Aorta (tissue), 5 donors: ENCODE measurements at regions not wholly inside any gene's neighbourhood (a gene's known extent, or its start where the extent isn't known, plus 50 kb on each side); places are given as distances from the start of the nearest gene placed in this dataset.

Source experiments
- ATAC-seq: fragments of 200-7000 bp; cut with Tn5 transposase; one replicate; pipeline ENCODE4 v1.9.1; 2022; ENCODE audit warnings: moderate library complexity; ENCODE audit not compliant: low FRiP score
- DNase-seq, 2 donors: peaks; one replicate each; pipeline ENCODE4 v3.0.0-alpha.2; 2020
- H3K27ac ChIP-seq, 2 donors: one replicate each; pipeline ENCODE4 v1.5.1; 2013; ENCODE audit warnings: low read length in 2 of 2, mild to moderate bottlenecking in 2 of 2, moderate library complexity in 2 of 2, control low read depth in 1 of 2, inconsistent platforms in 1 of 2, low read depth in 1 of 2
- H3K27me3 ChIP-seq, 2 donors: one replicate each; pipeline ENCODE4 v1.6.1; 2013; ENCODE audit warnings: control low read depth in 1 of 2, low read length in 1 of 2, mild to moderate bottlenecking in 1 of 2, moderate library complexity in 1 of 2; ENCODE audit not compliant: insufficient read depth in 2 of 2, control insufficient read depth in 1 of 2
- H3K36me3 ChIP-seq, 2 donors: one replicate each; pipeline ENCODE4 v1.6.1; 2013; ENCODE audit warnings: control low read depth in 1 of 2, low read length in 1 of 2, mild to moderate bottlenecking in 1 of 2; ENCODE audit not compliant: insufficient read depth in 2 of 2, control insufficient read depth in 1 of 2
- H3K4me1 ChIP-seq, 2 donors: one replicate each; pipeline ENCODE4 v1.6.1; 2013; ENCODE audit warnings: low read length in 2 of 2, control low read depth in 1 of 2, mild to moderate bottlenecking in 1 of 2, moderate library complexity in 1 of 2; ENCODE audit not compliant: insufficient read depth in 2 of 2, control insufficient read depth in 1 of 2
- H3K4me3 ChIP-seq, 2 donors: one replicate each; pipeline ENCODE4 v1.5.1; 2013; ENCODE audit warnings: low read length in 2 of 2, control low read depth in 1 of 2, mild to moderate bottlenecking in 1 of 2
- H3K9me3 ChIP-seq: one replicate; pipeline ENCODE4 v1.6.1; 2013; ENCODE audit warnings: mild to moderate bottlenecking, low read length; ENCODE audit not compliant: control insufficient read depth
- WGBS, 2 donors: extraction: QIAGEN DNeasy Blood & Tissue Kit; methylation state at CpG; one replicate each; pipeline ENCODE4 v1.1.7; 2013; 5-methylcytosine and 5-hydroxymethylcytosine counted together
- intact Hi-C, 2 donors: fragments of 100-400 bp; cut with DNase I; formaldehyde crosslinking; loops; one replicate each; pipeline versions ENCODE4 v1.14.2 to v1.15.0; 2022
- donor health status: healthy with polysubstance abuse.
- donor health status: Bipolar disorder and iron deficiency.
- donor health status: DM: no; HTN: no; CAD: no.
- donor health status: DM: no; HTN: no; CAD: no.
- donor health status: DM: yes; HTN: yes; CAD: no.

- WGBS, 2 donors, result 89 to 94% methylated on average over 3 of the region's 3 CpGs
- DNase-seq (no peak), ATAC-seq (no peak)
- no peak overlapping the region for H3K27ac ChIP-seq
- H3K4me3 ChIP-seq, result no peak overlapping the region
- intact Hi-C loops, result no loop called here
- no peaks in the 10 kb centered on the region for H3K36me3 ChIP-seq
- H3K9me3 ChIP-seq, result no peaks in the 10 kb centered on the region
- H3K4me1 ChIP-seq, result no peaks in the 10 kb centered on the region
- no peaks in the 10 kb centered on the region for H3K27me3 ChIP-seq
These were observed 94.6 kb upstream of the ARHGEF3 start for GRCh38 chr3:56896357-56896756.

GRCh38 chr3:56894881-56895431 lies 93.2 kb upstream of the ARHGEF3 start:
- Histone ChIP-seq H3K4me1 (no peaks in the 10 kb centered on the region), H3K27ac (no peak overlapping the region), H3K36me3 (no peaks in the 10 kb centered on the region), H3K4me3 (no peak overlapping the region), H3K27me3 (no peaks in the 10 kb centered on the region), H3K9me3 (no peaks in the 10 kb centered on the region)
- ATAC-seq (peak; percentile 57), DNase-seq (no peak)
- whole genome bisulfite sequencing, 2 donors, result 51 to 56% methylated on average over 10 of the region's 10 CpGs
- intact Hi-C loops, result no loop called here

GRCh38 chr3:56890448-56891091 lies 88.8 kb upstream of the ARHGEF3 start:
- Histone ChIP-seq H3K4me1 (no peaks in the 10 kb centered on the region), H3K9me3 (no peaks in the 10 kb centered on the region), H3K27me3 (no peaks in the 10 kb centered on the region), H3K4me3 (no peak overlapping the region), H3K27ac (no peak overlapping the region), H3K36me3 (no peaks in the 10 kb centered on the region)
- DNase-seq (no peak), ATAC-seq (no peak)
- intact Hi-C loops, result no loop called here
- WGBS, 2 donors, result 71 to 73% methylated on average over 8 of the region's 8 CpGs

DNA sequence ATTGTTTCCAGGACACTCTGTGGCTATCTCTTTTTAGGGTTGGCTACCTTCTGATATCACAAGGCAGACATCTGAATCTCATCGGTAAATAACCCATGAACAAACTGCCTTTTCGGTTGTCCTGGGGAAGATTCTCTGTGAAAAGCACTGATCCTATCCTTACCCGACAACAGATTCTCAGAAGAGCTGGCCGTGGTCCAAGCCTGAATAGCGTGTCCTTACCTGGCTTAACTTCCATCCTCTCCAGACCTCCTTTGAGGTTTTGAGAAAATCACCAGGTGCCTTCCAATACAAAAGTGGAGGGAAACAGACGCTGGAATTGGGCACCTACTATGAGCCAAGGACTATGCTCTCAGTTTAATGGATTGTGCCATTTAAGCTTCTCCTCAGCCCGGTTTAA lies 87.4 kb upstream of the ARHGEF3 start:
- intact Hi-C loops, result no loop called here
- no peaks in the 10 kb centered on the region for H3K27me3 ChIP-seq
- ATAC-seq (no peak), DNase-seq (no peak)
- H3K36me3 ChIP-seq, result no peaks in the 10 kb centered on the region
- H3K27ac ChIP-seq, result no peak overlapping the region
- H3K4me3 ChIP-seq, result no peak overlapping the region
- H3K9me3 ChIP-seq, result no peaks in the 10 kb centered on the region
- H3K4me1 ChIP-seq, result no peaks in the 10 kb centered on the region
- 88 to 89% methylated on average over 7 of the region's 7 CpGs for whole genome bisulfite sequencing, 2 donors

- Histone ChIP-seq H3K27ac (no peak overlapping the region), H3K4me3 (no peak overlapping the region), H3K36me3 (no peaks in the 10 kb centered on the region), H3K9me3 (no peaks in the 10 kb centered on the region), H3K4me1 (no peaks in the 10 kb centered on the region), H3K27me3 (no peaks in the 10 kb centered on the region)
- ATAC-seq, result no peak
- 54 to 60% methylated on average over 2 of the region's 2 CpGs for WGBS, 2 donors
- intact Hi-C loops, result no loop called here
- no peak for DNase-seq
These were observed 85.8 kb upstream of the ARHGEF3 start for GRCh38 chr3:56887402-56888025.

- Histone ChIP-seq H3K27ac (no peak overlapping the region), H3K4me3 (no peak overlapping the region), H3K27me3 (no peaks in the 10 kb centered on the region), H3K4me1 (no peaks in the 10 kb centered on the region), H3K9me3 (no peaks in the 10 kb centered on the region), H3K36me3 (no peaks in the 10 kb centered on the region)
- no peak for ATAC-seq
- intact Hi-C loops, result no loop called here
- no peak for DNase-seq
- WGBS, 2 donors, result 74 to 75% methylated on average over 6 of the region's 6 CpGs
These were observed 84.6 kb upstream of the ARHGEF3 start for GRCh38 chr3:56886314-56886713.

DNA sequence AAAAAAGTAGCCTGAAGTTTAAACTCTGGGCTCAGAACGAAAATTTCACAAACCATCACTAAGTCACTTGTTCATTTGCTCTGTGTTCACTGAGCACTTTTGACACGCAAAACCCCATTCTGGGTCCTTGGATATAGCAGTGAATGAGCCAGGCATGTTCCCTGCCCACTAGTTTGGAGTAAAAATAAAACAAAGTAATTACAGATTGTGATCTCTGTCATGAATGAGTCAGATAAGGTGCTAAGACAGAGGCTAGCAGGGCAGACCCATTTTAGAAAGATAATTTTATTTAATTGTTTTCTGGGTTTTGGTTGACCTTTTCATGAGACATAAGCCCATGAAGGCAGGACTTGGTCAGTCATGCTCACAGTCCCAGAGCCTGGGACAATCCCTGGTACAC lies 84.1 kb upstream of the ARHGEF3 start:
- intact Hi-C loops, result no loop called here
- no peaks in the 10 kb centered on the region for H3K9me3 ChIP-seq
- DNase-seq (no peak), ATAC-seq (no peak)
- H3K27ac ChIP-seq, result no peak overlapping the region
- H3K27me3 ChIP-seq, result no peaks in the 10 kb centered on the region
- WGBS, 2 donors, result 86 to 90% methylated on average over 2 of the region's 2 CpGs
- H3K4me1 ChIP-seq, result no peaks in the 10 kb centered on the region
- no peaks in the 10 kb centered on the region for H3K36me3 ChIP-seq
- H3K4me3 ChIP-seq, result no peak overlapping the region

DNA sequence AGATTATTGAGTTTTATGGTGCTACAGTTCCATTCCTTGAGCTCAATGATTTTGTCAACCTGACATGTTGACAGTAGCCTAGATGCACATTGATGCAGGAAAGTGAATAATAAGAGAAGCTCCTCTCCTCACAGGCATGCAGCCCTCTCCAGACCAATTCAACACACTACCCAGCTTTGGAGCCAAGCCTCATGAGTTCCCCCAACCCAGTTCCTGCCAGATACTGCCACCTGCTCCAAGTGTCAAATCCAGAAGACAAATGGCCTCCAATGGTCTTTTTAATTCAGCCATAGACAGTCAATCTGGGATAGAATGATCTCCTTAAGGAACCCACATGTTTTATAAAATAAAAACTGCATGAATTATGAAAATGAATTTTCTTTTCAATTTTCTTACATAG lies 83.7 kb upstream of the ARHGEF3 start:
- ATAC-seq, result no peak
- intact Hi-C loops, result no loop called here
- H3K27ac ChIP-seq, result no peak overlapping the region

GRCh38 chr3:56884387-56884786 lies 82.6 kb upstream of the ARHGEF3 start:
- intact Hi-C loops, result no loop called here
- H3K4me3 ChIP-seq, result no peak overlapping the region
- H3K36me3 ChIP-seq, result no peaks in the 10 kb centered on the region
- H3K4me1 ChIP-seq, result no peaks in the 10 kb centered on the region
- H3K9me3 ChIP-seq, result no peaks in the 10 kb centered on the region
- no peak overlapping the region for H3K27ac ChIP-seq
- DNase-seq, result no peak
- ATAC-seq, result no peak
- no peaks in the 10 kb centered on the region for H3K27me3 ChIP-seq
- 80 to 81% methylated on average over 7 of the region's 7 CpGs for WGBS, 2 donors

More for the DNA sequence above, 83.7 kb upstream of the ARHGEF3 start:
- no peak overlapping the region for H3K4me3 ChIP-seq
- no peaks in the 10 kb centered on the region for H3K27me3 ChIP-seq
- no peak for DNase-seq
- no peaks in the 10 kb centered on the region for H3K9me3 ChIP-seq
- no peaks in the 10 kb centered on the region for H3K36me3 ChIP-seq
- no peaks in the 10 kb centered on the region for H3K4me1 ChIP-seq
